ENCODE measurements at regions not wholly inside any gene's neighbourhood (a gene's known extent, or its start where the extent isn't known, plus 50 kb on each side); places are given as distances from the start of the nearest gene placed in this dataset.

- DNase-seq (ENCODE audit: low read depth): no peak
Measured at GRCh38 chr18:32542221-32542798, 71.6 kb upstream of the GAREM1 start.

DNA sequence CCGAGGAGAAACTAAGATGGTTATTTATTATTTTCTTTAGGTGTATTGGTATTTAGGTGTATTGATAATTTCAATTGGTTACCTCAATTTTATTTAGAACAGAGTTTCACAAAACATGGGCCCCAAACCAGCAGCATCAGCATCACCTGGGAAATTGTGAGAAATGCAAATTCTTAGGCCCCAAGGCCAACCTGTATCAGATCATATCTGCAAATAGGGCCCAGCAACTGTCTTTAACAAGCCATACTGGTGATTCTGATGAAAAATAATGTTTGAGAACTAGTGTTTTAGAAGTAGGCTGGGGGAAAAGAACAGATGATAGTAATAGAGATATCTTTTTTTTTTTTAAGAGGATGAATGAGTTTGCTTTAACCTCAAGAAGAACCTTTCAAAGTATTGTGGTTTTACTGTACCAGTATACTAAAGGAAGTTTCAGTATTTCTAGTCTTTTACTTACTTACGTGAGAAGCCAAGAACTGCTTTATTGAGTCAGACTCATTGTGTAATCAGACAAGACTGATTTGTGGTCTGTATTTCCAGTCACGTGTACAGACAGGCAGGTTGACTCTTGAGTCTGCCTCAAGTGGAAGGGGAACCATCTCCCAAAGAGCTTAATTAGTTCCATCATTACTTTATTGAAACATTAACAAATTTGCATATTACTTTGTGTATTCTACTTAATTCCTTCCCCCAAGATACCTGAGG, 60.4 kb upstream of the GAREM1 start:
- DNase-seq (ENCODE audit: low read depth): no peak

- no peak for DNase-seq (ENCODE audit: low read depth)
Measured at GRCh38 chr18:32529722-32530420, 59.2 kb upstream of the GAREM1 start.

DNA sequence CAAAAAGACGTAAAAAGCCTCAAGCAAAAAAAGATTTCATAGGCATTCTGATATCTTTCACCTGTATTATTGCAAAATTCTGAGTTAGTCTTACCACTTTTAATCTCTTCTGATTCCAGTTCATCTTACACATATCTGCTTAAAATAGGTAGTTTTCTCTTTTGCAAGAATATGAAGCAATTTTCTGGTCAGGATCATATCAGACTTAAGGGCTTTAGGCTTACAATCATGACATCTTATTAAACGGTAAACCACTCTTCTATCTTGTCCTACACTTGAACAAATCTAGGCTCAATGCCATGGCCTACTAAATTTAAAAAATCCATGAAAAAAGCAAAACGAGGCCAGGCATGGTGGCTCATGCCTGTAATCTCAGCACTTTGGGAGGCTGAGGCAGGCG, 50.1 kb upstream of the GAREM1 start:
- DNase-seq (ENCODE audit: low read depth): no peak
